PC-3 (cell line): ENCODE measurements at regions not wholly inside any gene's neighbourhood (a gene's known extent, or its start where the extent isn't known, plus 50 kb on each side); places are given as distances from the start of the nearest gene placed in this dataset.

ENCODE experiments used
- ATAC-seq: fragments of 200-7000 bp; cut with Tn5 transposase; 2 replicates; pipeline ENCODE4 v1.9.1; 2020; ENCODE audit warnings: mild to moderate bottlenecking, moderate library complexity
- BruUV-seq: library from RNA; stranded (reverse); fragments of 400-500 nt; replicated peaks from 2 replicates; lab custom pipeline; 2021; lab: Mats Ljungman, UMichigan
- CTCF ChIA-PET: fragments of 300-600 bp; sonication (Branson Sonifier 250); formaldehyde crosslinking; loops from one replicate; lab custom pipeline; 2022; ENCODE audit warnings: antibody characterized with exemption; lab: Charles Lee
- POLR2A ChIA-PET: fragments of 300-600 bp; sonication (Branson Sonifier 250); formaldehyde crosslinking; loops from one replicate; lab custom pipeline; 2022; ENCODE audit warnings: antibody characterized with exemption; ENCODE audit not compliant: unreplicated experiment; lab: Charles Lee
- DNase-seq: peaks from one replicate; pipeline ENCODE4 v3.0.0-alpha.2; 2015
- H2AFZ ChIP-seq: fragments of 300-600 bp; sonication (generic); 2 replicates; pipeline ENCODE4 v1.6.0; 2016; ENCODE audit warnings: antibody characterized with exemption, low read length
- H3F3A ChIP-seq: fragments of 300-600 bp; sonication (generic); one replicate; pipeline ENCODE4 v1.6.0; 2017; ENCODE audit warnings: antibody characterized with exemption, low read length, control low read depth, mild to moderate bottlenecking; ENCODE audit not compliant: unreplicated experiment
- H3K27ac ChIP-seq: fragments of 300-600 bp; sonication (generic); 2 replicates; pipeline ENCODE4 v1.5.1; 2016; ENCODE audit warnings: mild to moderate bottlenecking, low read length
- H3K27me3 ChIP-seq: fragments of 300-600 bp; sonication (generic); 2 replicates; pipeline ENCODE4 v1.6.1; 2016; ENCODE audit warnings: low read length, mixed read lengths
- H3K36me3 ChIP-seq: fragments of 300-600 bp; sonication (generic); 2 replicates; pipeline ENCODE4 v1.6.1; 2016; ENCODE audit warnings: low read depth, mixed run types, low read length, mixed read lengths
- H3K4me1 ChIP-seq: fragments of 300-600 bp; sonication (generic); 2 replicates; pipeline ENCODE4 v1.5.1; 2016; ENCODE audit warnings: low read length; ENCODE audit not compliant: insufficient read depth
- H3K4me2 ChIP-seq: fragments of 300-600 bp; sonication (generic); 2 replicates; pipeline ENCODE4 v1.6.0; 2016; ENCODE audit warnings: low read length
- H3K4me3 ChIP-seq: fragments of 300-600 bp; sonication (generic); 2 replicates; pipeline ENCODE4 v1.5.1; 2016; ENCODE audit warnings: mild to moderate bottlenecking, low read length, mixed read lengths
- H3K79me2 ChIP-seq: fragments of 300-600 bp; sonication (generic); 2 replicates; pipeline ENCODE4 v1.6.1; 2017; ENCODE audit warnings: low read length, mixed read lengths
- H3K9ac ChIP-seq: fragments of 300-600 bp; sonication (generic); 2 replicates; pipeline ENCODE4 v1.6.0; 2016; ENCODE audit warnings: mild to moderate bottlenecking, low read length
- H3K9me2 ChIP-seq: fragments of 300-600 bp; sonication (generic); replicated peaks from 2 replicates; pipeline ENCODE4 v1.6.1; 2016; ENCODE audit warnings: mixed run types, low read length, mixed read lengths
- H3K9me3 ChIP-seq: fragments of 300-600 bp; sonication (generic); 2 replicates; pipeline ENCODE4 v1.6.1; 2016; ENCODE audit warnings: low read length, mixed read lengths
- H4K20me1 ChIP-seq: fragments of 300-600 bp; sonication (generic); 2 replicates; pipeline ENCODE4 v1.6.1; 2016; ENCODE audit warnings: low read length, mixed read lengths
- CTCF ChIP-seq: fragments of 300-600 bp; sonication (generic); conservative IDR thresholded peaks from 2 replicates; pipeline ENCODE4 v1.5.1; 2017; ENCODE audit warnings: antibody characterized with exemption, low read depth, mild to moderate bottlenecking, low read length
- EZH2 ChIP-seq: fragments of 300-600 bp; sonication (generic); IDR thresholded peaks from one replicate; pipeline ENCODE4 v1.6.1; 2017; ENCODE audit warnings: antibody characterized with exemption, mild to moderate bottlenecking, low read length; ENCODE audit not compliant: unreplicated experiment
- EZH2phosphoT487 ChIP-seq: fragments of 300-600 bp; sonication (generic); IDR thresholded peaks from 2 replicates; pipeline ENCODE4 v1.6.1; 2018; ENCODE audit warnings: mild to moderate bottlenecking, antibody characterized with exemption, low read length, borderline replicate concordance
- intact Hi-C: fragments of 100-400 bp; cut with micrococcal nuclease; formaldehyde crosslinking; loops from 2 replicates; pipeline ENCODE4 v1.9.0; 2023

GRCh38 chr14:66288511-66288910 lies 197.7 kb upstream of the CCDC196 start:
- Histone ChIP-seq H3K4me3 (no peak overlapping the region), H3K9ac (no peak overlapping the region), H3K9me3 (no peaks in the 10 kb centered on the region), H4K20me1 (no peaks in the 10 kb centered on the region), H2AFZ (no peak overlapping the region), H3F3A (no peaks in the 10 kb centered on the region), H3K9me2 (no peaks in the 10 kb centered on the region), H3K36me3 (no peaks in the 10 kb centered on the region), H3K4me2 (no peak overlapping the region), H3K4me1 (no peaks in the 10 kb centered on the region), H3K27me3 (peaks cover 16% of the 10 kb centered on the region), H3K79me2 (no peaks in the 10 kb centered on the region), H3K27ac (no peak overlapping the region)
- no peak for ATAC-seq
- peak; percentile 37 for DNase-seq
- TF ChIP-seq EZH2phosphoT487, result no peak
- no peak for TF ChIP-seq EZH2
- TF ChIP-seq CTCF, result no peak
- BruUV-seq, result no TSS peak
- CTCF ChIA-PET, result no interaction called here
- POLR2A ChIA-PET, result interaction anchor here (0.7 kb wide), 1 partner anchor 231 kb away, joined by 3 read pairs; no protein-coding TSS in a partner anchor
- intact Hi-C loops, result no loop called here

- BruUV-seq, result no TSS peak
- ChIA-PET CTCF (no interaction called here), POLR2A (no interaction called here)
- Histone ChIP-seq H2AFZ (no peak overlapping the region), H3K4me2 (no peak overlapping the region), H3K27me3 (peaks cover 31% of the 10 kb centered on the region), H3K9me2 (no peaks in the 10 kb centered on the region), H3F3A (no peaks in the 10 kb centered on the region), H3K36me3 (no peaks in the 10 kb centered on the region), H3K4me1 (no peaks in the 10 kb centered on the region), H3K79me2 (no peaks in the 10 kb centered on the region), H4K20me1 (no peaks in the 10 kb centered on the region), H3K27ac (no peak overlapping the region), H3K9me3 (no peaks in the 10 kb centered on the region), H3K9ac (no peak overlapping the region), H3K4me3 (no peak overlapping the region)
- DNase-seq (no peak), ATAC-seq (no peak)
- TF ChIP-seq EZH2 (no peak), EZH2phosphoT487 (no peak), CTCF (no peak)
- intact Hi-C loops, result no loop called here
Observed at GRCh38 chr14:66291756-66292155, 194.4 kb upstream of the CCDC196 start.

GRCh38 chr14:66293533-66294105 lies 192.6 kb upstream of the CCDC196 start:
- no peak overlapping the region for H3K27ac ChIP-seq
- ChIA-PET POLR2A (no interaction called here), CTCF (no interaction called here)
- H4K20me1 ChIP-seq, result no peaks in the 10 kb centered on the region
- no peaks in the 10 kb centered on the region for H3K9me3 ChIP-seq
- ATAC-seq (no peak), DNase-seq (no peak)
- H3F3A ChIP-seq, result no peaks in the 10 kb centered on the region
- TF ChIP-seq CTCF (no peak), EZH2 (no peak), EZH2phosphoT487 (no peak)
- no peak overlapping the region for H2AFZ ChIP-seq
- H3K79me2 ChIP-seq, result no peaks in the 10 kb centered on the region
- intact Hi-C loops, result no loop called here
- H3K9me2 ChIP-seq, result no peaks in the 10 kb centered on the region
- no peaks in the 10 kb centered on the region for H3K4me1 ChIP-seq
- H3K9ac ChIP-seq, result no peak overlapping the region
- H3K4me2 ChIP-seq, result no peak overlapping the region
- no peak overlapping the region for H3K4me3 ChIP-seq
- peaks cover 31% of the 10 kb centered on the region for H3K27me3 ChIP-seq
- BruUV-seq, result no TSS peak
- H3K36me3 ChIP-seq, result no peaks in the 10 kb centered on the region
